IPS-NIHi11 (cell line): ENCODE measurements at regions not wholly inside any gene's neighbourhood (a gene's known extent, or its start where the extent isn't known, plus 50 kb on each side); places are given as distances from the start of the nearest gene placed in this dataset.
"Not testable (repeated sequence)": the region's sequence is repeated elsewhere in the genome, so short reads cannot be mapped to it uniquely, and the experiment has no call there.

ENCODE experiments used
- DNase-seq: peaks from one replicate; pipeline ENCODE4 v3.0.0; 2012; ENCODE audit warnings: mixed read lengths, low spot score

DNA sequence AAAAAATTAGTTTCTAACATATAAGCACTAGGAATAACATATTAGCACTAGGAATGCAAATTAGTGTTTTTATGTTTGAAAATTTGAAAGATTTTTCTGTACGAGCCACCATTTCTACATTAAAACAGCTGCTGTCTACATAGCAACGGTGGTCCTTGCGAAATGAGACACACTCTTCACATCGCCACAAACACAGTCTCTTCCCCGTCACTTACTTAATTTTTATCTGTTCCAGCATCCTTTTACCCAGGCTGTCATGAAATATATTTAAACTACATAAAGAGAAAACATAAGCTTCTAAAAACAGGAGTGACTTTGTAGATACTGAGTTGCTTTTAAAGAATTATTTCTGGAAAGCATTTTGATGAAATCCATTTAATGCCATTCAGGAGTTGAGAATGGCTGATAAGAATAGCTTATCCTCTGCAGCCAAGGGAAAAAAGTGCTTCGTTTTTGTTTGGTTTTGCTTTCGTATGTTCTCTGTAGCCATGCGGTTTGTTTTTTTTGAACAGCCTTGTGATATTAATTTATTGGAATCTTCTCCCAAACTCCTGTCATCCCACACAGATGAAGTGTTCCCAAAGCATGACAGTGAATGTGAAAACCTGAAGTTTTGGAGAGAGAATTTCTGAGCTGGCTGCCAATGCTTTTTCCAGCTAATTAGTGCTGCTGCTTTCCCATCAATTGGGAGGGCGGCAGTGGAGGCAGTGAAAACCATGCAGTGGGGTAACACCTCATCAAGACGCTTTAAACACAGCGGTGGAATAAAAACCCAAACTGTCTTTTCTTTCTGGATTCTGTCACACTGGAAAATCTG lies 603.7 kb upstream of the ADARB2 start:
- no peak for DNase-seq

DNA sequence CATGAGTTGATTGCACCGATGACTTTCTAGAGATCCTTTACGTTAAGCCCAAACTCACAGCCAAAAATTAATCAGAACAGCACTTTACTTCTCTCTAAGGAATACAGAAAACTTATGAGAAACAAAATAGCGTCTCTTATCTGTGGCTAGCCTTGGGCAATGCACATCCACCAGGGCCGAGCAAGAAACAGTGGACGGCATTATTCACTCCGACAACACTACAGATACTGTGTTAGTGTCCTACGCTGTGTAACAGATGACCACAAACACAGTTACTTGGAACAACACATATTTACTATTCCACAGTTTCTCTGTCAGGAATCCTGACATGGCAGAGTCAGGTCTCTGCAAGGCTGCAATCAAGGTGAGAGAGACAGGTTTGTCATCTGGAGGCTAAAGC lies 598.3 kb upstream of the ADARB2 start:
- no peak for DNase-seq

DNA sequence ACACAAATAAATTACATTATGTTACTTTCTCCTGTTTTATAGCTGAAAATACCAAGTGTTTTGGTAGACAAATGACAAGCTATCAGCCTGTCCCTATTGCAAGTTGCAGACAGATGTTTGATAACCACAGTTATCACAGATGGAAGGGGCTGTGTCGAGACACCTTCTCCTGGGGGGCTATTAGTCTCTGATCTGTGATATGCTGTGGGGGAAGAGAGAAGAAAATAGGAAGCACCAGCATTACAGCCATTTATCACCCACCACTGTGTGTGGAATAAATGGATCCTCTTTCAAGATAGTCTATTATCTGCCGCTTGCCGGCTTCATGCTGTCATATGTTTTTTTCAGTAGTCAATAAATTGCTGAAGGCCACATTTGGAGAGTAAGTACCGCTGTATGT lies 597.2 kb upstream of the ADARB2 start:
- no peak for DNase-seq

DNA sequence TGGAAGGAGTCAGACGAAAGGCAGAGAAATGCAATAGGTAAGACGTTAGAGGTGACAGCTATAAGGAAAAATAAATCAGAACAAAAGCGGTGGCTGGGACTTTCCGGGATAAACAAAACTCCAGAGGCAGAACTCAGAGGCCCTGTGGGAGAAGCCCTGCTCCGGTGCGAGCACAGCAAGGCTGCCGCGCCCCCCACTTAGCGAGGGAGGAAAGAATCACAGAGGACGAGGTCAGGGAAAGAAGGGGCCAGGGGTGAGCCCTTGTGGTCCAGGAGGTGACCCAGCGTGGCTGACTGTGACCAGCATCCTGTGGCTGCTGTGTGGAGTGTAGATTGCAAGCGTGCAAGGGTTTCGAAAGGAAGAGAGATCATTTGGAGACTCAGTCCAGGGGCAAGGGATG lies 591.8 kb upstream of the ADARB2 start:
- no peak for DNase-seq

DNA sequence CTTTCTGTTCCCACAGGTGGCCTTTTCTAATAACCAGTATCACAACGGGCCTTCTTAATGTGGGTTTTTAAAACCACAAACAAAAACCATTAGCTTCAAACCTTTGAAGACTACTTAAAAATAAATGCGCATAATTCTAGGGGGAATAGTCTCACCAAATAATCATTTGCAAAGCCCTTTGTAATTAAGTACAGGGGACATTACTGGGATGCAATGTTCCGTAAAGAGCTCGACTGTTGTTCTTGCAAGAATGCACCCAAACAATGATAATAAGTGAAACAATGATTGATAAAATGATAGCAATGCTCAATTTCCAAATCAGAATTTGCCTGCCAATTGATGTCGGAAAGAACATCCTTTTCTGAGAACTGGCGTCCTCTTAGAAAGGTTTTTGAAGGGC lies 589.1 kb upstream of the ADARB2 start:
- DNase-seq = no peak

DNA sequence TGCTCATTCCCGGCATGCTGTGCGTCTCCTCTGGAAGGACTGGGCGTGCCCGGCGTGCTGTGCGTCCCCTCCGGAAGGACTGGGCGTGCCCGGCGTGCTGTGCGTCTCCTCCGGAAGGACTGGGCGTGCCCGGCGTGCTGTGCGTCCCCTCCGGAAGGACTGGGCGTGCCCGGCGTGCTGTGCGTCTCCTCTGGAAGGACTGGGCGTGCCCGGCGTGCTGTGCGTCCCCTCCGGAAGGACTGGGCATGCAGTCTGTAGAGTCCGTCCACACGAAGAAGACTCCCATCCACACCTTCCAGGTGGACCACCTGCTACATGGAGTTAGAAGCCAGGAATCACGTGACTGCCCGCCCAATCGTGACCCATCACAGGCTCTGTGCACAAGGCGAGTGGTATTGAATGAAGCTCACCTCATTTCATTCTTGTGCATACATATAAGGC lies 577.7 kb upstream of the ADARB2 start:
- DNase-seq = not testable (repeated sequence)

DNA sequence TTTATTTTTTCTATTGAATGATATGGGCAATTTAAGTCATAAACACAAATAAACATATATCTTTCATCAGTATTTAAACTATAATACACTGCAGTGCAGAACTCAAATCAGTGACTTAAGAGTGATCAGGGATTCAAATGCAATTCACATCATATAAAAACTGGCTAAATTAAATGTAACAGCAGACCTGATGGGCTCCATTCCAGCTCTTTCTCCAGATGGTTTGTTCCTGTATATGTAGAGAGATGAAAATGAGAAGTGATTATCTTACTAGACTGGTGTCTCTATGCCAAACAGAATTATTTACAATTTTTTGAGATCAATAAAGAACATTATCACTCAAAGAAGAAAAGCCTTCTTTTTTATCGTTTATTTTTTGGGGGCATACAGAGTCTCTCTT lies 568.8 kb upstream of the ADARB2 start:
- no peak for DNase-seq

DNA sequence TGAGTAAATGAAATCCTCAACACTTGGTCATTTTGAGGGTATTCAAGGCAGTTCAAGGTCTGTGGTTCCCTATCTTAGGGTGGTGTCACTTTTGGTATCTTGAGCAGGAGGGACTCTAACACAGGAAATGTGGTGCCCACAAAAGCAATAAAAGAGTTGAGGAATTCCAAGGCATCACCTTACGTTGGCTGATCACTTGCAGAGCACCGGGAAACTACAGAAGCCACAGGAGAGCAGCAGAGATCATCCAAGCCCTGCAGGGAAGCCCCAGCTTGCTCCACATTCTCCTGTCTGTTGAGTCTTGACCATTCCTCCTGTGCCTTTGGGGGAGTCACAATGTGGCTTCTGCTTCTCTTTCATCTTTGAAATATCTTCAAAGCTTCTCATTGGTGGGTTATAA lies 565.8 kb upstream of the ADARB2 start:
- DNase-seq = no peak

DNA sequence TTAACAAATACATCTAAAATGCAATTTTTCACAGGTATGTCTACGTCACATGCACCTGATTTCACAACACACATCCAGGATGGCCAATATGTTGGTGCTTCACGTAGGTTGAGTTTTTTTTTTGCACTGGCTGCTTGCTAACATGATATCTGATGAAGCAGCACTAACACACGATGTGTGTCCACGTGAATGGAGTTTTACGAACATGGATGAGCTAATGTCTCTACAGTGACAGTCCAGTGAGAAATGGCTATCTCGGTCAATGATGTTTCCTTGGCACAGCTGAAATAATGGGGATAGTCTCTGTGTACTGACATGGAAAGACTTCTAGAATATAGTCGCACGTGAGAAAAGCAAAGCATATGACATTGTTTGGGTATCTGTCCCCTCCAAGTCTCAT lies 563.9 kb upstream of the ADARB2 start:
- DNase-seq = no peak

DNA sequence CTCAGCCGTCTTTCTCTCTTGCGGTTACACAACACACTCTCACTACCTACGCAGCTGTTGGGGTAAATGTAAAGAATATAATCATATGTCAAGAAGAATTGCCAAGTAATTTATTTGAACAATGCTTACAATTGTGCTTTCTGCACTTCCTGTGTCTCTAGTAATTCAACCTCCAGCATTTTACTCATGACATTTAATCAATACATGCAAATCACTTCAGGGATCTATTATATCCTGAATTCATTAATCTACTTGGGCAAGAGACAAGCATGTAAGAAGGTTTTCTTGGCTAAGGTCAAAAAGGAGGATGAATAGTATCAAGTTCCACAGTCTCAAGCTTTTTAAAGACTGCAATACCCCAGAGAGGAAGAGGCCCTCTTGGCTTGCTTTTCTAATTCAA lies 562.9 kb upstream of the ADARB2 start:
- DNase-seq = no peak

DNA sequence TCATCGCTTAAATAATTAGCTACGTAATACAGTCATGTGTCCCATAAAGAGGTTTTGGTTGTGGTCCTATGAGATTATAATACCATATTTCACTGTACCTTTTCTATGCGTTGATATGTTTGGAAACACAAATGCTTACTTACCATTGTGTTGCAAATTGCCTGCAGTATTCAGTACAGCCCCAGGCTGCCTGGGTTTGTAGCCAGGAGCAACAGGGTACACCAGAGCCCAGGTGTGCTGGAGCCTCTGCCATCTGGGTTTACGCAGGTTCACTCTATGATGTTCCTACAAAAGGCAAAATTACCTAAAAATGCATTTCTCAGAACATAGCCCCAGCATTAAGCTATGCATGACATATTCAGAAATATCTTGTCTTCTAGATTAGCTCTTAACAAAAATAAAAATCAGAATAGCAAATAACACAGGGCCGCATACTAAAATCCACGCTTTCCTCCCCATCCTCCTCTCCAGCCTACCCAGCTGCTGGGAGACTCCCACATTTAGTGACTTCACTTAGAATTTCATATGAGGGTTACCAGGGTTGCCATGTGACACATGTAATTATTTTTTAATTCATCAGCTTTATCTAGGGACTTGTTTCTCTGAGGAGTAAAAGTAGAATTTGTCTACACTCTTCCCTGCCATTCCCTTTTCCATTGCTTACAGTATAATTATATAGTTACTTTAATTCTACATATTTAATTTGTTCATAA lies 559.0 kb upstream of the ADARB2 start:
- no peak for DNase-seq

DNA sequence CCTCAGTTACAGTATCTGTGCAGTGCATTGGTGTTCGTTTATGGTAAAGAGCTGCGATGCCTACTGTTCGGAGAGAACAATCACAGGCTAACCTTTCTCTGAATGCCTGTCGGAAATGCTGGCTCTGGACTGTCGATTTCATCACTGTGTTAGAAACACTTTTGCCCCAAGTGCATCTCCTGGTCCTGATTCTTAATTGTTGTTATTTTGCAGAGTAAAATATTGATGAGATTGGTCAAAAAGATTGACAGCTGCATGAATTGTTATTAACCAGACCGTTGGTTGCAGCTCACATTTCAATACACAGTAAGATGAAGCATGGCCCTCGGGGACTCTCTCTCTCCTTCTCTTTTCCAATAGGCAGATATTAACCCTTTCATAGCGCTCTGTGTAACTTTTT lies 557.4 kb upstream of the ADARB2 start:
- no peak for DNase-seq

DNA sequence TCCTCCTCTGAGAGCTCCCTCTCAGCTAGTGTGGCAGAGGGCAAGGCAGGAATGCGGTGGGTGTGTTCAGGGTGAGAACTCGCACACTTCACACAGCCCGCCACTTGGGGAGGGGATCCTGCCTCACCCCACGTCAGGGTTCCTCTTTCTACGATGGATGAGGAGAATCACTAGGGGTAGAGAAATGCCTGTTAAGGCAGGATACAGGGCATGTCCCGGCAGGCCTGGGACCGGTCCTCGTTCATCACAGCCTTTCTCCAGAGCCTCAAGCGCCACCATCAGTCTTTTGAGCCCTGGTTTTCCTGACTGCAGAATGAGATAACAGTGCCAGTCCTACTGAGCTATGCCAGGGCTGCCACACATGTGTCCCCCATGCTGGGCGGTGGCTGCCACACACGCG lies 546.7 kb upstream of the ADARB2 start:
- no peak for DNase-seq

DNA sequence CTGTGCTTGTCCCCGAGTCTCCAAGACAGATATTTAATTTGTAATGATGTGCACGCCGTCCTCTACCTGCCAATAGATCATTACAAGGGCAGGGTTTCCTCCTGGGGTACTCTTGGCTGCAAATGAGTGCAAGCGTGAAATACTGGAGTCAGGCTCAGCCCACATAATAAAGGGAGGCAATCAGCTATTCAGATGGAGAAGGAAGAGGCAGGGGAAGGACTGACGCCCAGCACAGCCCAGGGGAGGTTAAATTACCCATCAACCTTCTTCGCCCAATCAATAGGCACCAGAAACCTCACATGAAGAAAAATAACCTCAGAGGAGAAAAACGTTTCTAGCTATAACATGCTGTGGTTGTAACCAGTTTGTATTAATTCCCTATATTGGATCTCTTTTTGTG lies 544.9 kb upstream of the ADARB2 start:
- peak; percentile 31 for DNase-seq

DNA sequence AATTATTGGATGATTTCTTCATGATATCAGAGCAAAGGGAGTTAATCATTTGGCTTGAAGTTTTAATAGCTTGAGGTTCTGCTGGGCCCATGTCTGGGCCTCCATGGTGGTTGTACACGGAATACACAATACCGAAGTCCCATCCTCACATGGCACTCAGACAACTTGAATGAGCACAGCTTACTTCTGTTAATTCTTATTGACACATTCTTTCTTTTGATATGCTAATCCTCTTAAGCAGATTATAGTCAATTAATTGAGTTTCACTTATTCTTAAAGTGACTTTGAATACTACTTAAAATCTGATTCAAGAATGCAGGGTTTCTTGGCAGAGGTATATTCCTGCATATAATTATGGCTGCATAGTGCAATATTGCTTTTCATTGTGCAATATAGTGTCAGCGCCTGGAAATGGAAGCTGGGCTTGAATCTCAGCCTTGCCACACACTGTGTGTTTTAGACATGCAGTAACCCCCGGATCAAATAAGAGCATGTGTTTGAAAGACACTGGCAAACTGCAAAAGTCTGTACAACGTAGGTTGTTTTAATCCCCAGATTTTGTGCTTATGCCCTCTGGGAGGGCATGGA lies 543.5 kb upstream of the ADARB2 start:
- no peak for DNase-seq

DNA sequence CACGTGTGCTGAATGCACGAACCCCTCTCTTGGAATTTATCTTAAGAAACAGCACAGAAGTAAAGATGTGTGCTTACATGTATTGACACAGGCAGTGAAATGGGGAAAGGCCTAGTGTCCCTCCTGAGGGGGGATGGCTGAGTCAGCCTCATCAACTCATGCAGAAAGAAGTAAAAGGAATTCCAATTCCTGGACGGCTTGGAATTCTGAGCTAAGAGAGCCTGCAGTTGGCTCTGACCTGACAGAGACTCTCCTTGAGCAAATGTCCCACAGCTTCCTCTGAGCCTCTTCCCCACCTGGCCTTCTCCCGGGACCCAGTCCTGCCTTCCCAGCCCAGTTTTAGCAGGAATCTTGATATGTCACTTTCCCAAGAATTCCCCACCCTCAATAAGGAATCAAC lies 542.4 kb upstream of the ADARB2 start:
- no peak for DNase-seq

DNA sequence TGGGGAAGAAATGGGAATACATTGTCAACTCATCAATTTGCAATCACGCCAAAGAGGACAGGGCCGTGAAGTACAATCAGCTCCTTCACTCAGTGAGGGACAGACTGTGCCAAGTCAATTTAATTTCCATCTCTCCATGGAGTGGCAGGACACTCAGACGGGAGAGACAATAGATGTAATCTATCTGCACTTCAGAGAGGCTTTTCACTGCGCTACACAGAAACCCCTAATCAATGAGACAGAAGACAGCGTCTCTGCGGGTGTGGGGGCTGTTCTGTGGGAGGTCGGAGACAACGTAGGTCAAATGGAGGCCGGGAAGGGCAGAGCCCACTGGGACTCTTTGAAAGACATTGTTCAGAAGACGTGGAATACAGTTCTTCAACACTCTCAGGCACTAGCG lies 541.0 kb upstream of the ADARB2 start:
- no peak for DNase-seq

DNA sequence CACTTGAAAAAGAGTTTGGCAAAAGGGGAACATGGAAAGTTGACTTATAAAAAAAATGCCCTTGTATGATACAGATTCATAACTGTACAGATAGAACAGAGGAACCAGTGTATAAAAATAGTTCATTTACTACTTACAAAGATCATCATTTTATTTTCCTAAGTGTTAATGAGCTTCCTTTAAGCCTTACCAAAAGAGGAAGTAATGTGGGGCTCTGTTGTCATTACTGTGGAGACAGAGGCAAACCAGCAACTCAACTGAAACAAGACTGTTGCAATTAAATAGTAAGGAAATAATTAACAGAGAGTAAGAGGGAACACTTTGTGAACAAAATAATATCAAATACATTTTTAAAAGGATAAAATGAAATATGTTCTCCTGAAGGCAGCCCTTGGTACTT lies 526.2 kb upstream of the ADARB2 start:
- no peak for DNase-seq

DNA sequence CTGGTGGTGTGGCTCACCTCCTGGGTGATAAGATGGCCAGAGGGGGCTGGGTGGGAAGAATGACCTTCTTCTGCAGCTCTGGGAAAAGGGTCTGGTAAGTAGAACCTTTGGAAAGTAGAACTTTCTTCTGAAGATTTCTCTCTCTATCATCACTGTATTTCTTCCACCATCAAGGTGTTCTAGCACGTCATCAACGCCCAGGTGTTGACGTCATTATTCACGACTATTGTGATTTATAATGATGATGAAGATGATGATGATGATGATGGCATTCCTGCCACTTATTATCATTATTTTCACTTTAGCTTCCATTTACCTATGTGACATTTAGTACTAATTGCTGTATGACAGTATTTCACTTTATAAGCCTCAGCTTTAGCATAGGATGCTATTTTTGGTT lies 525.6 kb upstream of the ADARB2 start:
- no peak for DNase-seq

DNA sequence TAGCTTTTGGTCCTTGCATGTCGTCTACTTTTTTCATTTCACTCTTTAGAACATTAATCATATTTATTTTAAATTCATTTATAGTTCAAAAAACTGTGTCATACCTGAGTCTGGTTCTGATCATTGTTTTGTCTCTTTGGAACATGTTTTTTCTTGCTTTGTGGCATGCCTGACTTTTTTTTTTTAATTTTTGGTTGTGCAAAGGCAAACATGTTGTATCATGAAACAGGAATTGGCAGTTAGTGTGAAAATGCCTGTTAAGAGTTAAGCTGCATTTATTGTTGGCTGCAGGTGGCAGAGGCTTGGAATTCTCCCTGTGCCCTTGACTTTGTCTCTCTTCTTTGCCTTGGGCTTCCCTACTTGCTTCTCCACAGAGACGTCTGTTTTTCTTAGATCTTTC lies 525.0 kb upstream of the ADARB2 start:
- DNase-seq = no peak

DNA sequence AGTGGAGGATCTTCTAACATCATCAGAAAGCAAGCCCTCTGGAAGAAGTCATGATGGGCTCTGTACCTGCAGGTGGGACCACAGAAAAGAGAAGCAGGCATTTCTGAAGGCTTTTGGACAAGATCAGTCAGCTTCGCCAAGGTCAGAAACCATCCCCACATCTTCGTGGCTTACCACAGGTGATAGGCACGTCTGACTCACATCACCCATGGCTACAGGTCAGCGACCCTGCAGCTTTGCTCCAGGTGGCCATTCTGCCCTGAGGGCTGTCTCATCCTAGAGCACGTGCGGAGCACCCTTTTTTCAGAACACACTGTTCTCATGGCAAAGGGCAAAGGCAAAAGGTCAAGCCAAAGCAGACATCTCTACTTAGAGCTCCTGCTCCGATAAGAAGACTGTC lies 518.9 kb upstream of the ADARB2 start:
- no peak for DNase-seq

DNA sequence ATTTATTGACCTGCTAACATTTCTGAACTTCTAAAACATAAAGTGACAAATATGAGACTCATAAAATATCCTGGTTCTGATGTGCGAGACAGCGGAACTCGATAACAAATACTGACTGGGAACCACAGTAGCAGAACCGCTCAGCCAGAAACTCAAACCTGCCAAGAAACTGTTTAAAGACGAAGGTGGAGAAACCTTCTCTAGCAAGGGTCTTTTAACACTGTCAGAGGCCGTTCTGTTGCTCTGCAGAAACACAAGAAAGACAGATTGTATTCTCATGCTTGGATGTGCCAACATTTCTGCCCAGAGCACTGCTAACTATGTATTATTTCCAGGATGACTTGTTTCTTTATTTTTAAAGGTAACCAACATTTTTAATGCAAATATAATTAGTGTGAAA lies 514.8 kb upstream of the ADARB2 start:
- no peak for DNase-seq

DNA sequence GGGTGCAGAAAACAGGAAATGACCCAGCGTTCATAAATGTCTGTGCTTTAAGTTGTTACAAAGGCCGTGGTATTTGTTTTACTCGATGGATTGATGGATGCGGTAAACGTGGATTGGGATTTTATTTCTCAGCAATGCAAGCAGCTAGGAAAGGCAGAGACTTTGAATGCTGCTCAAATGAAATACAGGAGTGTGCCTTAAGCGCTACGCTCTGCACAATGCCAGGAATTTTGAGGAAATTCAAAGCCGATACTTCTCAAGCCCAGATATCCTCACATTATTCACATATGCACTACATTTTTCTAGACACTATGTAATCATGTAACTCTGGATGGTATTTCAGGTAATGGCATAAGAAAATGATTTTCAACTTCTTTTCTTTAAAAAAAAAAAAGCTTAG lies 514.3 kb upstream of the ADARB2 start:
- DNase-seq = no peak
